ENCODE measurements at regions not wholly inside any gene's neighbourhood (a gene's known extent, or its start where the extent isn't known, plus 50 kb on each side); places are given as distances from the start of the nearest gene placed in this dataset.

GRCh38 chr16:85539629-85540291 is 73.4 kb upstream of the GSE1 start:
- Histone ChIP-seq H3K27ac (ENCODE audit: low read length) (no peak overlapping the region), H3K9me3 (ENCODE audit: control insufficient read depth, insufficient read depth, low read depth, low read length) (no peaks in the 10 kb centered on the region), H3K4me3 (ENCODE audit: low read depth in 2 of 2, low read length in 2 of 2) (no peak overlapping the region), H3K4me1 (ENCODE audit: control insufficient read depth, insufficient read depth, low read length) (peaks cover 6% of the 10 kb centered on the region), H3K27me3 (ENCODE audit: control insufficient read depth, insufficient read depth, low read length) (no peaks in the 10 kb centered on the region), H3K36me3 (ENCODE audit: control insufficient read depth, insufficient read depth, low read length) (no peaks in the 10 kb centered on the region)
- ATAC-seq (no peak), DNase-seq (ENCODE audit: low read depth, low spot score) (no peak)
- intact Hi-C loops (cut with micrococcal nuclease; ENCODE audit: unreplicated experiment), result loop anchor here (10.0 kb wide), 1 partner anchor 95 kb away; no protein-coding TSS in a partner anchor
- in situ Hi-C loops (cut with HindIII; ENCODE audit: low pct_unique_long_range_greater_than_20kb, low sequenced_read_pairs), result no loop called here
- ChIA-PET CTCF (no interaction called here), POLR2A (interaction anchor here (0.5 kb wide), 1 partner anchor 57 kb away, joined by 4 read pairs; no protein-coding TSS in a partner anchor)
- BruUV-seq (replicated peaks), result no TSS peak
- no peak for TF ChIP-seq POLR2AphosphoS5 (IDR thresholded peaks at IDR 0.05; ENCODE audit: low read depth, low read length)
- TF ChIP-seq CTCF (IDR thresholded peaks at IDR 0.05), result no peak
- TF ChIP-seq TCF7L2 (IDR thresholded peaks at IDR 0.05; ENCODE audit: low read depth, low read length), result no peak
- no peak for TF ChIP-seq REST (IDR thresholded peaks at IDR 0.05; ENCODE audit: insufficient read depth in 1 of 2, low read depth in 2 of 2, low read length in 1 of 2)
- TF ChIP-seq SIN3A (IDR thresholded peaks at IDR 0.05; ENCODE audit: borderline replicate concordance, insufficient read depth, low read depth, low read length), result no peak

GRCh38 chr16:85541181-85541580 is 71.9 kb upstream of the GSE1 start:
- Histone ChIP-seq H3K27ac (ENCODE audit: low read length) (no peak overlapping the region), H3K4me1 (ENCODE audit: control insufficient read depth, insufficient read depth, low read length) (peaks cover 6% of the 10 kb centered on the region), H3K4me3 (ENCODE audit: low read depth in 2 of 2, low read length in 2 of 2) (no peak overlapping the region), H3K27me3 (ENCODE audit: control insufficient read depth, insufficient read depth, low read length) (no peaks in the 10 kb centered on the region), H3K9me3 (ENCODE audit: control insufficient read depth, insufficient read depth, low read depth, low read length) (no peaks in the 10 kb centered on the region), H3K36me3 (ENCODE audit: control insufficient read depth, insufficient read depth, low read length) (no peaks in the 10 kb centered on the region)
- ATAC-seq (peak; percentile 13; the same call in 1 of the 2 replicates), DNase-seq (ENCODE audit: low read depth, low spot score) (no peak)
- CTCF ChIA-PET, result no interaction called here
- no peak for TF ChIP-seq REST (IDR thresholded peaks at IDR 0.05; ENCODE audit: insufficient read depth in 1 of 2, low read depth in 2 of 2, low read length in 1 of 2)
- intact Hi-C loops (cut with micrococcal nuclease; ENCODE audit: unreplicated experiment) (loop anchor here (10.0 kb wide), 1 partner anchor 96 kb away; no protein-coding TSS in a partner anchor), in situ Hi-C loops (cut with HindIII; ENCODE audit: low pct_unique_long_range_greater_than_20kb, low sequenced_read_pairs) (no loop called here)
- POLR2A ChIA-PET, result no interaction called here
- BruUV-seq (replicated peaks), result no TSS peak
